ENCODE measurements at regions not wholly inside any gene's neighbourhood (a gene's known extent, or its start where the extent isn't known, plus 50 kb on each side); places are given as distances from the start of the nearest gene placed in this dataset.

- TF ChIP-seq ESRRG (CRISPR knock-in tag; IDR thresholded peaks at IDR 0.05) (no peak), BACH2 (CRISPR knock-in tag; IDR thresholded peaks at IDR 0.05; ENCODE audit: borderline replicate concordance) (no peak), CSDC2 (CRISPR knock-in tag; IDR thresholded peaks at IDR 0.05) (no peak), ZC3H10 (CRISPR knock-in tag; IDR thresholded peaks at IDR 0.05) (no peak), PATZ1 (CRISPR knock-in tag; IDR thresholded peaks at IDR 0.05; ENCODE audit: borderline replicate concordance) (no peak), ZNF70 (CRISPR knock-in tag; IDR thresholded peaks at IDR 0.05) (no peak), ZFP30 (CRISPR knock-in tag; IDR thresholded peaks at IDR 0.05) (no peak), PPARA (CRISPR knock-in tag; IDR thresholded peaks at IDR 0.05; ENCODE audit: borderline replicate concordance) (no peak), OSR1 (CRISPR knock-in tag; IDR thresholded peaks at IDR 0.05) (no peak)
- no peak for ATAC-seq
These were observed 796.8 kb downstream of the NLGN4X start for GRCh38 chrX:5431823-5432222.

GRCh38 chrX:5425119-5425518 lies 803.5 kb downstream of the NLGN4X start:
- TF ChIP-seq PPARA (CRISPR knock-in tag; IDR thresholded peaks at IDR 0.05; ENCODE audit: borderline replicate concordance) (no peak), POU6F1 (CRISPR knock-in tag; IDR thresholded peaks at IDR 0.05; ENCODE audit: borderline replicate concordance, low read depth) (no peak), ZNF8 (CRISPR knock-in tag; IDR thresholded peaks at IDR 0.05) (no peak), ARNTL (CRISPR knock-in tag; IDR thresholded peaks at IDR 0.05; ENCODE audit: borderline replicate concordance, low read depth) (no peak), ZFP3 (CRISPR knock-in tag; IDR thresholded peaks at IDR 0.05) (no peak), TSHZ2 (CRISPR knock-in tag; IDR thresholded peaks at IDR 0.05) (no peak), BACH2 (CRISPR knock-in tag; IDR thresholded peaks at IDR 0.05; ENCODE audit: borderline replicate concordance) (no peak), PATZ1 (CRISPR knock-in tag; IDR thresholded peaks at IDR 0.05; ENCODE audit: borderline replicate concordance) (no peak), SNAI2 (CRISPR knock-in tag; IDR thresholded peaks at IDR 0.05) (no peak), ZNF70 (CRISPR knock-in tag; IDR thresholded peaks at IDR 0.05) (no peak), ZC3H10 (CRISPR knock-in tag; IDR thresholded peaks at IDR 0.05) (no peak), RARB (CRISPR knock-in tag; IDR thresholded peaks at IDR 0.05) (no peak), ZFP30 (CRISPR knock-in tag; IDR thresholded peaks at IDR 0.05) (no peak), CSDC2 (CRISPR knock-in tag; IDR thresholded peaks at IDR 0.05) (no peak), TCF4 (CRISPR knock-in tag; IDR thresholded peaks at IDR 0.05; ENCODE audit: borderline replicate concordance) (no peak), CREB5 (CRISPR knock-in tag; IDR thresholded peaks at IDR 0.05; ENCODE audit: low read depth) (no peak), ZNF565 (CRISPR knock-in tag; conservative IDR thresholded peaks at IDR 0.05; ENCODE audit: low read depth) (no peak), TOX (CRISPR knock-in tag; IDR thresholded peaks at IDR 0.05; ENCODE audit: borderline replicate concordance) (no peak), CSRNP3 (CRISPR knock-in tag; IDR thresholded peaks at IDR 0.05) (no peak)
- no peak for ATAC-seq
